OCI-LY1 (cell line): ENCODE measurements at regions not wholly inside any gene's neighbourhood (a gene's known extent, or its start where the extent isn't known, plus 50 kb on each side); places are given as distances from the start of the nearest gene placed in this dataset.

ENCODE experiments used
- EZH2 ChIP-seq: fragments of 200-600 bp; sonication (generic), shearing (Covaris generic); IDR thresholded peaks from 2 replicates; pipeline ENCODE4 v1.8.0; 2017; ENCODE audit warnings: borderline replicate concordance, mixed run types, mild to moderate bottlenecking, antibody characterized with exemption, low read length, moderate library complexity, mixed read lengths
- TF ChIP-seq, protein P1 (sequence below): fragments of 200-600 bp; sonication (generic), shearing (Covaris generic); IDR thresholded peaks from 2 replicates; pipeline ENCODE4 v1.5.1; 2017; ENCODE audit warnings: mild to moderate bottlenecking, antibody characterized with exemption, low read length, moderate library complexity, mixed read lengths

DNA sequence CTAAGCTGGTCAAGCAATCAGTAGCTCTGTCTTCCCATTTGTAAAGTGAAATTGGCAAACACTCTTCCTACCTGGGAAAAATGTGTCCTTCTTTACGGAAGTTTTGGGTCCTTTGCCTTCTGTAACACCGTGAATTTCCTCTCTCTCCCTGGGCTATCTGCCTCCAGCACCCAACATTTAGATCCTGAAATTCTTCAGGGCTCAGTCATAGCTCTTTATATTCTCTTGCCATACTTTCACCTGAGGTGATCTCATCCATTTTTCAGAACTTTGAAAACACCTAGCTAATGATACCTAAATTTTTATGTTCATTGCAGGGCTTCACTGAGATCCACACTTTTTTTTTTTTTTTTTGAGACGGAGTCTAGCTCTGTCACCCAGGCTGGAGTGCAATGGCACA, 1042.2 kb downstream of the DIAPH3 start:
- no peak for TF ChIP-seq EZH2
- TF ChIP-seq, protein P1, sequence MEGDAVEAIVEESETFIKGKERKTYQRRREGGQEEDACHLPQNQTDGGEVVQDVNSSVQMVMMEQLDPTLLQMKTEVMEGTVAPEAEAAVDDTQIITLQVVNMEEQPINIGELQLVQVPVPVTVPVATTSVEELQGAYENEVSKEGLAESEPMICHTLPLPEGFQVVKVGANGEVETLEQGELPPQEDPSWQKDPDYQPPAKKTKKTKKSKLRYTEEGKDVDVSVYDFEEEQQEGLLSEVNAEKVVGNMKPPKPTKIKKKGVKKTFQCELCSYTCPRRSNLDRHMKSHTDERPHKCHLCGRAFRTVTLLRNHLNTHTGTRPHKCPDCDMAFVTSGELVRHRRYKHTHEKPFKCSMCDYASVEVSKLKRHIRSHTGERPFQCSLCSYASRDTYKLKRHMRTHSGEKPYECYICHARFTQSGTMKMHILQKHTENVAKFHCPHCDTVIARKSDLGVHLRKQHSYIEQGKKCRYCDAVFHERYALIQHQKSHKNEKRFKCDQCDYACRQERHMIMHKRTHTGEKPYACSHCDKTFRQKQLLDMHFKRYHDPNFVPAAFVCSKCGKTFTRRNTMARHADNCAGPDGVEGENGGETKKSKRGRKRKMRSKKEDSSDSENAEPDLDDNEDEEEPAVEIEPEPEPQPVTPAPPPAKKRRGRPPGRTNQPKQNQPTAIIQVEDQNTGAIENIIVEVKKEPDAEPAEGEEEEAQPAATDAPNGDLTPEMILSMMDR = no peak
